Thyroid gland (tissue), 4 donors: ENCODE measurements at regions not wholly inside any gene's neighbourhood (a gene's known extent, or its start where the extent isn't known, plus 50 kb on each side); places are given as distances from the start of the nearest gene placed in this dataset.

Source experiments
- POLR2A ChIP-seq, 2 donors: fragments of 450-650 bp; IDR thresholded peaks; one replicate each; pipeline ENCODE4 v1.6.1; 2017; ENCODE audit warnings: antibody characterized with exemption in 2 of 2, mild to moderate bottlenecking in 2 of 2, moderate library complexity in 1 of 2
- TF ChIP-seq, protein P1 (sequence below), 6 experiments: fragments of 200-600 bp in 3 of 6; fragments of 450-650 bp in 3 of 6; sonication (generic) in 3 of 6; IDR thresholded peaks; one replicate each; pipeline ENCODE4 v1.5.1; 2016 to 2019; ENCODE audit warnings: antibody characterized with exemption in 6 of 6, mild to moderate bottlenecking in 2 of 6, inconsistent platforms in 1 of 6, moderate library complexity in 1 of 6

DNA sequence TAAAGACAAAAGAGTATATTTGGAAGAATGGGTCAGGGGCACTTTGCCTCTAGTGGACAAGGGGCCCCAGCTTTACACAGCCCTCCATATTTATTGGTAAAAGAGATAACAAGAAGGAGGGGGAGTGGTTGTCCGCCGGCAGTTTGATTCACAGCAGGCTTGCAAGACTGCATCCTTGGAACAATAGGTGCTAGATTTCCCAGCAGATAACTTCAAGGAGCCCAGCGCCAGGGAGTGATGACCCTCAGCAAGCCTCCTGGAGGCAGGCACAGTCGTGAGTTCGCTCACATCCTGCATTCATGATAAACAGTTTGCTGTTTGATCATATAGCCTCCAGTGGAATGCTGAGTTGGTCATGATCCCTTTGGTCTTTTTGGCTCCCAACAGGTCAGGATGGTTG is 67.8 kb upstream of the INCENP start:
- TF ChIP-seq POLR2A (IDR thresholded peaks at IDR 0.05): no peak
- TF ChIP-seq, protein P1, sequence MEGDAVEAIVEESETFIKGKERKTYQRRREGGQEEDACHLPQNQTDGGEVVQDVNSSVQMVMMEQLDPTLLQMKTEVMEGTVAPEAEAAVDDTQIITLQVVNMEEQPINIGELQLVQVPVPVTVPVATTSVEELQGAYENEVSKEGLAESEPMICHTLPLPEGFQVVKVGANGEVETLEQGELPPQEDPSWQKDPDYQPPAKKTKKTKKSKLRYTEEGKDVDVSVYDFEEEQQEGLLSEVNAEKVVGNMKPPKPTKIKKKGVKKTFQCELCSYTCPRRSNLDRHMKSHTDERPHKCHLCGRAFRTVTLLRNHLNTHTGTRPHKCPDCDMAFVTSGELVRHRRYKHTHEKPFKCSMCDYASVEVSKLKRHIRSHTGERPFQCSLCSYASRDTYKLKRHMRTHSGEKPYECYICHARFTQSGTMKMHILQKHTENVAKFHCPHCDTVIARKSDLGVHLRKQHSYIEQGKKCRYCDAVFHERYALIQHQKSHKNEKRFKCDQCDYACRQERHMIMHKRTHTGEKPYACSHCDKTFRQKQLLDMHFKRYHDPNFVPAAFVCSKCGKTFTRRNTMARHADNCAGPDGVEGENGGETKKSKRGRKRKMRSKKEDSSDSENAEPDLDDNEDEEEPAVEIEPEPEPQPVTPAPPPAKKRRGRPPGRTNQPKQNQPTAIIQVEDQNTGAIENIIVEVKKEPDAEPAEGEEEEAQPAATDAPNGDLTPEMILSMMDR (IDR thresholded peaks at IDR 0.05): no peak
